Kidney capillary endothelial cell (primary cell): ENCODE measurements at regions not wholly inside any gene's neighbourhood (a gene's known extent, or its start where the extent isn't known, plus 50 kb on each side); places are given as distances from the start of the nearest gene placed in this dataset.
"Not testable (repeated sequence)": the region's sequence is repeated elsewhere in the genome, so short reads cannot be mapped to it uniquely, and the experiment has no call there.

ENCODE experiments used
- DNase-seq: peaks from one replicate; pipeline ENCODE4 v3.0.0-alpha.2; 2018; ENCODE audit warnings: low spot score

DNA sequence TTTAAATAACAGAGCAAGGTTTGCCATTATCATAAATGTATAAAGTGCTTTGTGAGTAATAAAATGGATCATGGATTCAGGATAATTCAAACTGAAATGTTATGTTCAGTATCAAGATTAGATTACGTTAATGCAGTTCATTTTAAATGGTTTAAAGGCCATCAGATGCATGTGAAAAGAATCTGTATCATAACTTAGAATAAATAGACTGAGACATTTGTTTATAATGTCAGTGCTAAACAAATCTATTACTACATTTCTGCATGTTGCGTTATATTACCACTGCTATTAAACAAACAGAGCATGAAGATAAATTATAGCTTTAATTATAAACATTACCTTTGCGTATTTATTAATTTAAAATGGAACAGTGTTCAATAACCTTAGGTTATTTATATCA lies 160.2 kb downstream of the TOX3 start:
- DNase-seq = no peak

DNA sequence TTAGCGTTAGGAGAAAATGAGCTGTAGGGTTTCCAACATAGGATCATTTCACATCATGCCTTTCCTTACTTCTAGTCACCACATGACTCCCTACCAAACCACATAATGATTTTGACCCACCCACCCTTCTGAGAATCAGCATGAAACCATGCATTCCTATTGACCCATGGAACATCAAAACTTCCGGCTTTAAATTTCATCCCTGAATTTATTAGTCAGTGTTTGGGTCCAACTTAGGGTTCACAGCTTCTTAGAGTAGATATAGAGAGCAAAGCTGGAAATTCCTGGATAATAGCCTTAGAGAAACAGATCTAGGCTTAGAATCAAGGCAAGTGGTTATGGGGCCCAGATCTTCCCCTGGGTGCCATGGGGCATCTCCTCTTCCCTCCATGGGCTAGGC lies 162.6 kb downstream of the TOX3 start:
- no peak for DNase-seq

DNA sequence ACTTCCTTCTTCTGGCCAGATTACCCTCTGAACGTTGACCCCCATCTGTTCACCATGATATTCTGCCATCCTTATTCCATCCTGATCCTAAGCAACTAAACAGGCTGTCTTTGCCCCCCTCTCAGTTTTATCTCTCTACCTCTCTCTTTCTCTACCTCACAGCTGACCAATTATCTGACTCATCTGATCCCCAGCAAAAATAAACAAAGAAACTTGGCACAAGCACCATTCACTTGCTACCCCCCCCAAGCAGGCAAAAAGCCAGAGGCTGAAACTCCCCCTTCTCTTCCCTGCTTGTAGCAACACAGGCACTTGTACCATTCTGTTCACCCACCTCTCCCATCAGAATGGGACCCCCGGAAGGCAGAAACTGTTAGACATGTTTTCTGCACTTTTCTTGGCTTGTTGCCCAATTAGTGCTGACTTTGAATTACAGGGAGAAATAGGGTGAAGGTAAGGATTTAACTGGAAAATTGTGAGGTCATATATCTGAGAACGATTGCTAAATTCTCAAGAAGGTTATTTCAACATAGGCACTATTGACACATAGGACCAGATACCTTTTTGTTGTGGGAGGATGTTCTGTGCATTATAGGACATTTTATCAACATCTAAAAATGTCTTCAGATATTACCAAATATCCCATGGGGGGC lies 163.2 kb downstream of the TOX3 start:
- DNase-seq = no peak

DNA sequence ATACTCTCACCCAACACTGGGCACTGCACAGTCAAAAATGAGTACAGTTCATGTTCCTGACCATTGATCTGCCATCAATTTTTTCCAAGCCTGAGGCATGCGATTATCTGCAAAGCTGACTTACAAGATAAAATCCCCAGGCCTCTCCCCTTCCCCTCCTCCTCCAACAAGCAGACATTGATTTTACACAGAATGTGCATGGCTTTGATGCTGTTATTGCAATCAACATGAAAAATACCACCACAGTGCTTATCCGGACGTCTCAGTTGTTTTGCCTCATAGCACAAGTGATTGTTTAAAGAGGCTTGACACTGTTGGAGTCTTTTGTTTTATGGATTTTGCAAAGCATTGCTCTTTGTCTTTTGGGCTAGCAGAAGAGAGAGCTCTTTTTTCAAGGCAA lies 163.8 kb downstream of the TOX3 start:
- no peak for DNase-seq

DNA sequence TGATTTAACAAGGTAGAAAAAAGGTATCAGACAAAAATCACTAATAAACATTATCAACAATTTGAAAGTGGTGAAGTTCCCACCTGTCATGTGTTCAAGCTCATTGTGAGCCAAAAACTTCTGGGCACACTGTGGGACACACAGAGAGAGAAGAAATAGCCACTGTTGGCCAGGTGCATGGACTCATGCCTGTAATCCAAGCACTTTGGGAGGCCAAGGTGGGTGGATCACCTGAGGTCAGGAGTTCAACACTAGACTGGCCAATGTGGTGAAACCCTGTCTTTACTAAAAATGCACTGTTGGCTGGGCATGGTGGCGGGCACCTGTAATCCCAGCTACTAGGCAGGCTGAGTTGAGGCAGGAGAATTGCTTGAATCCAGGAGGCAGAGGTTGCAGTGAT lies 167.4 kb downstream of the TOX3 start:
- DNase-seq = no peak

DNA sequence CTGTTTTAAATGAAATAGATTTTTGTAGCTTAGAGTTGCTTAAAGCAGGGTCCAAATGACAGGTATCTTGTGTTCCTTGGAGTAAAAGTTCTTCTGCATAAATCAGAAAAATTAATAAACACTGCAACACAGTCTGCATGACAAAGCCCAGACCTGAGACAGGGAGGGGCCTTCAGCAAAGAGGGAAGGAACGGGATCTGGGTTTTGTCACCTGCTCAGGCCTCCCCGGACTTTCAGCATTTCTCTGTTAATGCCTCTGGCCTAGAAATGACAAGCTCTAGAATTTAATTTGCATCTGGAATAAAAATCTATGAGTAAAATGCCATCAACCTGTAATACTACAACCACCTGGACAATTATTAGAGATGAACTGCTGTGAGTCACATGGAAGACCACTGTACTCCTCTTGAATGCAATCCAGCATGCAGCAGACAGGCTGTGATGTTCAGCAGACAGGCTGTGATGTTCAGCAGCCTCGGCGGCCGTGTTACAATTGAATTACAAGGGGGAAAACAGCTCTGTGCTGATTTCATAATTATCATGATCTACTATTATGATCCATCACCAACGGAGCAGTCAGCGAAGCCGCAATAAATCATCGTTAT lies 170.2 kb downstream of the TOX3 start:
- DNase-seq = no peak

DNA sequence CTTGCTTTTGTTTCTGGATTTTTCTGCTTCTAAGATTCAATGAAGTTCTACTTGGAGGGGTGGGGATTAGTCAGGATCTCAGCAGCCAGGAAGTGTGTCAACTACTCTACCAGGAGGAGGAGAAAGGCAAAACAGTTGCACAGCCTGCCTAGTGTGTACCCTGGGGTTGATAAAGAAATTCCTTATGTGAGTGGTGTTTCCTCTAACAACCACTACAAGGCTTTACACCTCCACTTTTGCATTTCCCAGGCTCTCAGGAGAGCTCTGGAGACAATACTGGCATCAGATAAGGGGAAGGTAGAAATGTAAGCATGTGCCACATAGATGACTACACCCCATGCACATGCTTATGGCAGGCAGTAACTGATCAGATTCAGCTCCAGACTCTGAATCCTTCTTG lies 174.6 kb downstream of the TOX3 start:
- DNase-seq = no peak

DNA sequence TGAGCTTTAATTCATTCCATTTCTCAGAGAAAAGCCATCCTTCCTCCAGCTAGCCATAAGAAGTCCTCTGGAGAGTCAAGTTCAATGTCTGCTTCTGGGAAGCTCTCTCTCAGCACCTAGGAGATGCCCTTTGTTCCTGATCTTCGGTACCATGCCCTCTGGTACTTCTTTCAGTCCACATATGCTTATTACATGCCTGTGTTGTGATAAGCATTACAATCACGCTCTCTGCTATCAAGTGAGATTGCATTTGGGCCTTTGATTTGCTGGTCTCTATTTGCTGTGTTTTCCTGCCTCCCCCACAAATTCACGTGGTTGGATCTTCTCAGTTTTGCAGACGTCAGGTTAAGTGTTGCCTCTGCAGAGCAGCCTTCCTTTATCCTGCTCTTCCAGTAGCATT lies 178.1 kb downstream of the TOX3 start:
- DNase-seq = no peak

DNA sequence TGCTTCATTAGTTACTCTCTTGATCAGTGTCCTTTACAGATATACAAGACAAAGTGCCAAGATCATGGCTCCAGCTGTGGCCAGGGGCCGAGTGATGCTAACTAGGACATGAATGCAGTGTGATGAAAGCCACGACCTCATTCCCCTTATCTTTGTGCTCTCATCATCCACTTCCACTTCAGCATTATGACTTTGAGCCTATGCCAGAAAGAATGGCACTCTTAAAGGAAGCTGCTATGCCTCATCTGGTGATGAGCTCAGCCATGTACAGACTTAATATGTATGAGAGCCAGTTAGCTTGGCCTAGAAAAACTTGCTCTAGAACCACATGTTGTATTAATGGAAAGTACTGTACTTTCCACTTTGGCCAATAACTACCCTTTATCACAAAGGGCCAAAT lies 179.1 kb downstream of the TOX3 start:
- DNase-seq = no peak

DNA sequence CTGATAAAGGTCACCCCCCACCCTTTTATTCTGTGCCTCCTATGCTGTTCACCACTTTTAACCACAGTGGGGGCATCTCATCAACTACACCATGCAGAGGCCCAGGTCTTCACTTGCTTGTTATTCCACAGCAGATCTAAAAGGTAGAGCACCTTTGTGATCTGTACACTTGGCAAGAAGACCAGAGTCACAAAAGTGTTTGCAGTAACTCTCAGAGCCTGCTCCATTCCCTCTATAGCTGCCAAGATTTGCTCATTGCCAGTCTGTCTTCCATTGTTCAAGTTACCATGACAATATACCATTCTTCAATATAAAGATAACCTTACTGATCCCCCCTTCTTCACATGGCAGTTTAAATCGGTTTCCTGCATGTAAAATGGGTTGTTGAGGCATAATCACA lies 180.0 kb downstream of the TOX3 start:
- no peak for DNase-seq

DNA sequence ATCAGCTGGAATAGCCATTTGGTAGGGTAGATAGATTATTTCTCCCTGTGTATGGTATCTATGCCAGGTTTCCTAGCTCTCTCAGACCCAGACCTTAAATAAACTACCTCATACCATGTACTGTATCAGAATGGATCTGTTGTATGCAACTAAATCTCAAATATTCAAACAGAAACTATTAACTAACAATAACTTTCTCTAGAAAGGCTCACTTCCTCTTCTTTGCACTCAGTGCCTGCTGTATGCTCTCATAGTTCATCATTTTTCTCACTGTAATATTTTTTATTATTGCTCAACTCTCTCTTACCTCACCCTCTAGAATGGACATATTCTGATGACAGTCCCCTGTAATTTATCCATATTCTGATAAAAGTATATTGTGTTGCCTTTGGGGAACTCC lies 182.4 kb downstream of the TOX3 start:
- no peak for DNase-seq

DNA sequence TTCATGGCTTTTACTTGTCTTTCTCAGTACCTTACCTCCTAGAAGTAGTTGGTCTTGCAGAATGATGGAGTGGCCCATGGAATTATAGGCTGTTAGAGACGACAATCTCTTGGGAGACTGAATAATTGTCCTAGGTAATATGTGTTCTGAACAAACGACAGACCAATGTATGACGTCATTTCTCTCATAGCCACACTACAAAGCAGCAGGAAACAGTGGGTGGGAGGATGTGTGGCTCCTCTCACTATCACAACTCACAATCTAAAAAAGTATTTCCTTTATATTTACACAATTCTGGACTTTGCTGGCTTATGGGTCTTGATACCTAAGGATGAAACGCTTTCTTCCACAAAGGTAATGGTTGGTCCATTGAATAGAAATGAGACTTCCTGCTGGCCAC lies 183.9 kb downstream of the TOX3 start:
- no peak for DNase-seq

DNA sequence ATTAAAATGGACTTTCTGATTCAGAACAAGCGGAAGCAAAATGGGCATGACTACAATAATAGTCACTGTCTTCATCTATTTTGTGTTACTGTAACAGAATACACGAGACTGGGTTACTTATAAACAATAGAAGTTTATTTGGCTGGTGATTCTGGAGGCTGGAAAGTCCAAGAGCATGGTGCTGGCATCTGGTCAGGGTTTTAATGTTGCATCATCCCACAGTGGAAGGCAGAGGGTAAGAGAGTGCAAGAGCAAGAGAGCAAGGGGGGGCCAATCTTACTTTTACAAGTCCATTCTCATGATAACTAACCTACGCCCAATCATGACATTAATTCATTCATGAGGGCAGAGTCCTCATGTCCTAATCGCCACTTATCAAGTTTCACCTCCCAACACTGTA lies 189.2 kb downstream of the TOX3 start:
- DNase-seq = no peak

DNA sequence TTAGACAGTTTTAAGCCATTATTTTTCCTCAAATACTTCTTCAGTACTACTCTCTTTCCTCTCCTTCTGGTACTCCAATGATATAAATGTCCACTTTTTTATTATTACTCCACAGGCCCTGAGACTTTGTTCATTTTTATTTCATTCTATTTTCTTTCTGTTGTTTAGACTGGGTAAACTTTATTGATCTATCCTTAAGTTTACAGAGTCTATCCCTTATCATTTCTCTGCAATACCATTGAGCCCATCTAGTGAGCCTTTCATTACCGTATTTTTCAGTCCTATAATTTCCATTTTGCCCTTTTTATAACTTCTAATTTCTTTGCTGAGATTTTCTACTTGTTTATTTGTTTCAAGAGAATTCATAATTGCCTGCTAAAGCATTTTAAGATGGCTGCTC lies 193.7 kb downstream of the TOX3 start:
- DNase-seq = no peak

DNA sequence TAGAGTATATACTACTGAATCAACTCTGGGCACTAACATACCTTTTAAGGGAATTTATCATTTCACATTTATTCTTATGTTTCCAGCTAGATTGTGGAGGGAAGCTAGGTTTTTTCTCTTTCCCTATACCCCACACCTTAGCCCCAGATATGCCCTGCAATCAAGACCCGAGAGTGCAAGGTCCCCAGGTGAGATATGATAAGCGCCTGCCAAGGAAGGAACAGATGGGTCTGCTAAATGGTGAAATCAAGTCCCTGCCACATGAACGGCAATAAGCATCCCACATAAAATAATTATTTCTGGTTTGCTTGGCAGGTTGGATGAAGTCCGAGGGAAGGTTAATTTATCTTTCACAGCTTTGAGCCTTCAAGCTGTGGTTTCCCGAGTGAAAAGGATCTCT lies 195.5 kb downstream of the TOX3 start:
- DNase-seq = no peak

DNA sequence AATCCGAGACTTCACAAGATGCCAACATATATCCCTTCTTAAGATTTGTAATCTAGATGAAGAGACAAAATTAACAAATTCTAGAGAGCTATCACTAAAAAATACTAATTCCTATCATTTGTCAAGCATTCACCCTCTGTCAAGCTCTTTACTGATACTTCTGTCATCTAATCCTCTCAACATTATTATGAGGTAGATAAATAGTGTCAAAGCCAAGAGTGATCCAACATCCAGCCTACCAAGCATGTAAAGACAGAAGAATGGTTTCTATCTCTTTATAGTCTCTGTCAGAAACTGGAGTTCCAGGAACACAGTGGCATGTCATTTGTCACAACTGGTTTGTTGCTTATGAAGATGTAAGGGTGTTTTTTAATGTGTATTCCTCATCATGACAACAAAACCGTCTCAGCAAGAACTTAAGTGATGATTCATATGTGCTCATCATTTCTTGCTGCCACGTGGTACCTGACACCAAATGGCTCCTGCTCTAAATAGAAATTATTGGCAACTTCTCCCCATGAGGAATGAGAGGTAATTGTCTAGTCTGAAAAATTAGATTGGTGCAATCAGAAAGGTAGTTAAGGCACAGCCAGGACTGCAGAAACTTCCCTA lies 196.8 kb downstream of the TOX3 start:
- no peak for DNase-seq

DNA sequence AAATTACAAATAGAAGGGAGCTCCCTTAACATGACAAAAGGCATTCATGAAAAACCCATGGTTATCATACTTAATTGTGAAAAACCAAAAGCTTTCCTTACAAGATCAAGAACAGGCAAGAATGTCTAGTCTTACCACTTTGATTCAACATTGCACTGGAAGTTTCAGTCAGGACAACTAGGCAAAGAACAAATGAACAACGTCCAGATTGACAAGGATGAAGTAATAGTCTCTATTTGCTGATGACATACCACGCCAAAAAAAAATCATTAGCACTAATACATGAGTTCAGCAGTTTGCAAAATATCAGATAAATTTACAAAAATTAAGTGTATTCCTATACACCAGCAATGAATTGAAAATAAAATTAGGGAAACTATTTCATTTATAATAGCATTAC lies 200.2 kb downstream of the TOX3 start:
- no peak for DNase-seq

DNA sequence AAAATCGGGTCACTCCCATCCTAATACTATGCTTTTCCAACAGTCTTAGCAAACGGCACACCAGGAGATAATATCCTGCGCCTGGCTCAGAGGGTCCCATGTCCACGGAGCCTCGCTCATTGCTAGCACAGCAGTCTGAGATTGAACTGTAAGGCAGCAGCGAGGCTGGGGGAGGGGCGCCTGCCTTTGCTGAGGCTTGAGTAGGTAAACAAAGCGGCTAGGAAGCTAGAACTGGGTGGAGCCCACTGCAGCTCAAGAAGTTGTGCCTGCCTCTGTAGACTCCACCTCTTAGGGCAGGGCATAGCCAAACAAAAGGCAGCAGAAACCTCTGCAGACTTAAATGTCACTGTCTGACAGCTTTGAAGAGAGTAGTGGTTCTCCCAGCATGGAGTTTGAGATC lies 213.3 kb downstream of the TOX3 start:
- not testable (repeated sequence) for DNase-seq

DNA sequence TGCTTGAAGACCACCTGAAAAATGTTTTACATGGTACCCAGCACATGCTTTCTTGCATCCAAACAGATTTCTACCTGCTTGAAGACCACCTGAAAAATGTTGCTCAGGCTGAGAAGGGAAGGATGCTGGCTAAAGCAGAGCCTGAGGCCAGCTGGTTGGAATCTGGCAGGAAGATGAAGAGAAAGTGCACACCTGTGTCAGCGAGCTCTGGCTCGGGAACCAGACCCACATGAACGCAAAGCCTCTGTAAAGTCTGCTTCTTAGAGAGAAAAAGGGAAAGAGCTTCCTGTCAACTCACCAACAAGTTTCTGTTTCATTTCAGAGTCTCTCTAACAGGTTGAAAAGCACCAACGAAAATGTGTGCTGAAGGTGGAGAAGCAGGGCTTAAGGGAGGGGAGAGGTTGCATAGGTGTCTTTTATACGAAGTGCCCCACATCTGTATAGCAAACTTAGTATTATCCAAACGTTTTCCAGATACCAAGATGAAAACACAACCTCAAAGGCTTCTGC lies 226.0 kb downstream of the TOX3 start:
- no peak for DNase-seq

DNA sequence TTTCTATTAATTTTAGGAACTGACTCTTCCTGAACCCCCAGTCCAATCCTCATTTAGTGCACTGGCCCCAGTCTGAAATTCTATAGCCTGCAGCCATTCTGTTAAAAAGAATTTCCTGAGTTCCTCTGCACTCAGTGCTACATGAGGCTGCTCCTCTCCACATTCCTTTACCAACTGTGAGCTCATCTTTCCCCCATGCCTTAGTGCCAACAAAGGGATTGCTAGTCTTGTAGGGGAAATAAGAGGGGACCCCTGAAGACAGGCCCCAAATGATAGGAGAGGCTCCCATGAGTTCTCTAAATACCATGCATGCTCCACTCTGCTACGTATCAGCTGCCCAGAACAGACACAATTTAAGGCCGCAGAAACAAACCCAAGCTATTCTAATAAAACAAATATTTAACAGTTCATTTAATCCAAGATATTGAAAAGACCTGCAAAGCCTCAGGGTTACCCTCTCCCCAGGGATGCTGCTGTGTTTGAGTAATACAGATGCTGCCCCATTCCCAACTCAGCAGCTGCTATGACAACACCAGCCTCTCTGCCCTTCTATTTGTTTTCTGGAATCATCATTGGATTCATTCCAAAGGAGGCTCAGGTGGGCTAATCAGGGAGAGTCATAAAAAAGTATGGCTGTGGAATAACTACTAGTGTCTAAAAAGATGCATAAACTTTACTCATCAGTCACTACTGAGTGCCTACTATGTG lies 228.5 kb downstream of the TOX3 start:
- no peak for DNase-seq

DNA sequence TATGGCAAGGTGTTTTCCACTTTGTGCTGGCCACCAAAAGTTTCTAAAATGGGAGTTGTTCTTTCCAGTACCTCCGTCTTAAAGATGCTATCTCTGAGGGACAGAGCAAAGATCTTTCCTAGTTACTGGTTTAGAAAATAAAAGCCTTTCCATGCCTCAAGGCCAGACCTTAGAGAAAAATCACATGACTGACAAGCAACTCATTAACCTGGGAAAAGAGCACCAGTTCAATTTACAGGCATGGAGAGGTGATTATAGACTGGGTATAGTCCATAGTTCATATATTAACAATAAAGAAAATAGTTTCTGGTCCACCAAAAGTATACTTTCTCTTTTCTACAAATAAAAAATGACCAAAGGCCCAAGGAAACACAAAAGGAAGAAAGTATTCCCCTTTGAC lies 230.7 kb downstream of the TOX3 start:
- no peak for DNase-seq

DNA sequence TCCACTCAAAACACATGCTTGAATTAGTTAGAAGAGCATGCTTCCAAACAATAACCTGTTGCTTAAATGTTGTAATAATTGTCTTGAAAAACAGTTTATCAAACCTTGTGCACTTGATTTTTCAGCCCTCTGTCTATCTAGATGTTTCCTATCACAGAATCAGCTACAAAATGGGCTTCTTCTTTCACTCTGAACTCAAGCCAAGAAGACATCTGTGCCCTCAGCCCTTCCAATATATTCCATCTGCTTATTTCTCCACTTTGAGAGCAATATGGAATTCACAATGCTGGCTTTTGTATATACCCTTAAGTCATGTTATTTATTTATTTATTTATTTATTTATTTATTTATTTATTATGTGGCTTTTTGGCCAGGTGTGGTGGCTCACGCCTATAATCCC lies 234.2 kb downstream of the TOX3 start:
- DNase-seq = no peak
